Chondrocyte (in vitro differentiated cells): ENCODE measurements at regions not wholly inside any gene's neighbourhood (a gene's known extent, or its start where the extent isn't known, plus 50 kb on each side); places are given as distances from the start of the nearest gene placed in this dataset.

ENCODE experiments used
- DNase-seq: peaks from one replicate; pipeline ENCODE4 v3.0.0; 2021; ENCODE audit warnings: mixed read lengths, low spot score
- H3K27ac Mint-ChIP-seq: one replicate; pipeline ENCODE4 v1.8.0; 2021; ENCODE audit warnings: mild to moderate bottlenecking, moderate library complexity, mixed read lengths; ENCODE audit not compliant: unreplicated experiment
- H3K27me3 Mint-ChIP-seq: 2 replicates; pipeline ENCODE4 v1.8.0; 2021; ENCODE audit warnings: low read depth, mixed read lengths
- H3K36me3 Mint-ChIP-seq: 2 replicates; pipeline ENCODE4 v1.8.0; 2021; ENCODE audit warnings: low read depth, mixed read lengths
- H3K4me1 Mint-ChIP-seq: 2 replicates; pipeline ENCODE4 v1.8.0; 2021; ENCODE audit warnings: low read depth, mild to moderate bottlenecking, mixed read lengths
- H3K4me3 Mint-ChIP-seq: one replicate; pipeline ENCODE4 v1.8.0; 2021; ENCODE audit warnings: mild to moderate bottlenecking, moderate library complexity, mixed read lengths; ENCODE audit not compliant: unreplicated experiment
- H3K9me3 Mint-ChIP-seq: 2 replicates; pipeline ENCODE4 v1.8.0; 2021; ENCODE audit warnings: low read depth, mixed read lengths
- TF ChIP-seq, protein P1 (sequence below): fragments of 200-600 bp; sonication (generic); IDR thresholded peaks from 2 replicates; pipeline ENCODE4 v1.5.0; 2021; ENCODE audit warnings: antibody characterized with exemption, mild to moderate bottlenecking, moderate library complexity

DNA sequence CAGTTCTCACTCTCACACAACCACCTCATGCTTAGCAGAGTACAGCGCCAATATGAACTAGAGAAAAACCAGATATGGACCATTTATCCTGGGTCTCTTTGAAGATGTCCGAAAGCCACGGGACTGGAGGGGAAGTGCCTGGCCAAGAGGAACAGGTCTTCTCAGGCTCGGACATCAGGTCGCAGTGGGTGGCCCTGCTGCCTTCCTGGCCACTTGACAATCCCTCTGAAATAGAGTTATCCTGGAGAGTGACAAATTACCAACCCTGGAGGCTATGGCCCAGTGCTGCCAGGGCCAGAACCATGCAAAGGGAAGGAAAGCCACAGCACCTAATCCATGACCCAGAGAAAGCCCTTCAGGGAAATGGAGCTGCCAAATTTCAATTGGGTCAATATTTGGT, 646.8 kb upstream of the NRP1 start:
- no peaks in the 10 kb centered on the region for H3K36me3 Mint-ChIP-seq
- H3K27ac Mint-ChIP-seq = no peak overlapping the region

GRCh38 chr10:33979195-33979594, 644.7 kb upstream of the NRP1 start:
- H3K27me3 Mint-ChIP-seq = peaks cover 4% of the 10 kb centered on the region
- H3K27ac Mint-ChIP-seq = no peak overlapping the region
- no peaks in the 10 kb centered on the region for H3K4me1 Mint-ChIP-seq
- no peak for DNase-seq
- TF ChIP-seq, protein P1, sequence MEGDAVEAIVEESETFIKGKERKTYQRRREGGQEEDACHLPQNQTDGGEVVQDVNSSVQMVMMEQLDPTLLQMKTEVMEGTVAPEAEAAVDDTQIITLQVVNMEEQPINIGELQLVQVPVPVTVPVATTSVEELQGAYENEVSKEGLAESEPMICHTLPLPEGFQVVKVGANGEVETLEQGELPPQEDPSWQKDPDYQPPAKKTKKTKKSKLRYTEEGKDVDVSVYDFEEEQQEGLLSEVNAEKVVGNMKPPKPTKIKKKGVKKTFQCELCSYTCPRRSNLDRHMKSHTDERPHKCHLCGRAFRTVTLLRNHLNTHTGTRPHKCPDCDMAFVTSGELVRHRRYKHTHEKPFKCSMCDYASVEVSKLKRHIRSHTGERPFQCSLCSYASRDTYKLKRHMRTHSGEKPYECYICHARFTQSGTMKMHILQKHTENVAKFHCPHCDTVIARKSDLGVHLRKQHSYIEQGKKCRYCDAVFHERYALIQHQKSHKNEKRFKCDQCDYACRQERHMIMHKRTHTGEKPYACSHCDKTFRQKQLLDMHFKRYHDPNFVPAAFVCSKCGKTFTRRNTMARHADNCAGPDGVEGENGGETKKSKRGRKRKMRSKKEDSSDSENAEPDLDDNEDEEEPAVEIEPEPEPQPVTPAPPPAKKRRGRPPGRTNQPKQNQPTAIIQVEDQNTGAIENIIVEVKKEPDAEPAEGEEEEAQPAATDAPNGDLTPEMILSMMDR = no peak
- H3K4me3 Mint-ChIP-seq = no peak overlapping the region
- no peaks in the 10 kb centered on the region for H3K9me3 Mint-ChIP-seq
- H3K36me3 Mint-ChIP-seq = no peaks in the 10 kb centered on the region

More for the DNA sequence above, 646.8 kb upstream of the NRP1 start:
- Mint-ChIP-seq H3K4me1 (no peaks in the 10 kb centered on the region), H3K27me3 (peaks cover 4% of the 10 kb centered on the region), H3K4me3 (no peak overlapping the region), H3K9me3 (no peaks in the 10 kb centered on the region)
- TF ChIP-seq, protein P1 = no peak
- no peak for DNase-seq

DNA sequence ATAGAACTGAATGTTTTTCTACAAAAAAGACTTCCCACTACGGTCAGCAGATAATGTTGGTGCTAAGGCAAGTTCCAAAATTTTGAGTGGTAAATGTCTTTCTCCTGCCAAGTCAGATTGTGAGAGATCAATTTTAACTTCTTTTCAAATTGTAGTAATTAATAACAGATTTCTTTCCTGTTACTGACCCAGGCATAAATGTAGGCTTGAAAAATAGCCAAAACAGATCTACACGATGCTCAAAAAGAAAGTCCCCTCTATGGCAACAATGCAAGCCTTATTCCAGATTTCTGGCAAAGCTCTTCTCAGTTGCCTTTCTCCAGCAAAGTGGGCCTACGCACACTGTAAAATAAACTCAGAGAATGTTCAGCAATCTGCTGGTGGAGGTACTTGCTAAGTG, 641.0 kb upstream of the NRP1 start:
- Mint-ChIP-seq H3K36me3 (no peaks in the 10 kb centered on the region), H3K27me3 (peaks cover 6% of the 10 kb centered on the region), H3K27ac (no peak overlapping the region), H3K9me3 (no peaks in the 10 kb centered on the region), H3K4me3 (no peak overlapping the region), H3K4me1 (no peaks in the 10 kb centered on the region)
- DNase-seq = no peak
- TF ChIP-seq, protein P1 = no peak

GRCh38 chr10:33974976-33975478, 640.6 kb upstream of the NRP1 start:
- Mint-ChIP-seq H3K36me3 (no peaks in the 10 kb centered on the region), H3K27ac (no peak overlapping the region), H3K9me3 (no peaks in the 10 kb centered on the region), H3K4me3 (no peak overlapping the region), H3K4me1 (no peaks in the 10 kb centered on the region), H3K27me3 (peaks cover 6% of the 10 kb centered on the region)
- no peak for DNase-seq
- TF ChIP-seq, protein P1 = no peak

DNA sequence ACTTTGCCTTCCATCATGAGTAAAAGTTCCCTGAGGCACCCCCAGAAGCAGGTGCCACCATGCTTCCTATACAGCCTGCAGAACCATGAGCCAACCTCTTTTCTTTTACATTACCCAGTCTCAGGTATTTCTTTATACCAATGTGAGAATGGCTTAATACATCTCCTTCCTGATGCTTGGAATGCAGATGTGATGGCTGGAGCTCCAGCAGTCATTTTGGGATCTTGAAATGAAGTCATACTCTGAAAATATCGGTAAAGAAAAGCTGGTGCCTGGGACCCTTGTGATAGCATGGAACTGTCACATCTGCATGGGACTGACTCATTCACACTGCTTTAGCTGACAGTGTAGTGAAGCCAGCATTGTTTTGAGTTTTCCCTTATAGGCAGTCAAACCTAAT, 634.5 kb upstream of the NRP1 start:
- H3K36me3 Mint-ChIP-seq = no peaks in the 10 kb centered on the region
- no peaks in the 10 kb centered on the region for H3K4me1 Mint-ChIP-seq
- no peaks in the 10 kb centered on the region for H3K9me3 Mint-ChIP-seq
- no peak for DNase-seq
- H3K27me3 Mint-ChIP-seq = peaks cover 2% of the 10 kb centered on the region
- H3K4me3 Mint-ChIP-seq = no peak overlapping the region
- TF ChIP-seq, protein P1 = no peak
- H3K27ac Mint-ChIP-seq = no peak overlapping the region
